GM12878 (cell line): ENCODE measurements at regions not wholly inside any gene's neighbourhood (a gene's known extent, or its start where the extent isn't known, plus 50 kb on each side); places are given as distances from the start of the nearest gene placed in this dataset.

Experiments
- ATAC-seq: fragments of 200-7000 bp; cut with Tn5 transposase; 3 replicates; pipeline ENCODE4 v1.9.1; 2020; ENCODE audit warnings: mild to moderate bottlenecking, moderate library complexity
- BruUV-seq: library from RNA; stranded (reverse); fragments of 400-500 nt; replicated peaks from 2 replicates; lab custom pipeline; 2021; lab: Mats Ljungman, UMichigan
- CTCF ChIA-PET: fragments of 300-600 bp; sonication (Branson Sonifier 250); formaldehyde crosslinking; extraction: SDS; loops from one replicate; lab custom pipeline; 2021; ENCODE audit warnings: inconsistent platforms; lab: Yijun Ruan, JAX
- POLR2A ChIA-PET: fragments of 350-600 bp; formaldehyde crosslinking; extraction: SDS; loops from one replicate; lab custom pipeline; 2021; ENCODE audit warnings: inconsistent platforms; lab: Charles Lee
- RAD21 ChIA-PET: fragments of 300-600 bp; sonication (Branson Sonifier 250); formaldehyde crosslinking; loops from one replicate; lab custom pipeline; 2023; ENCODE audit warnings: antibody characterized with exemption; ENCODE audit not compliant: unreplicated experiment; lab: Charles Lee
- SMC1A ChIA-PET: fragments of 300-600 bp; sonication (Branson Sonifier 250); formaldehyde crosslinking; loops from one replicate; lab custom pipeline; 2023; ENCODE audit not compliant: unreplicated experiment, uncharacterized antibody; lab: Charles Lee
- DNase-seq: peaks from one replicate; pipeline ENCODE4 v3.0.0-alpha.2; 2011; ENCODE audit warnings: low read depth, low spot score
- FAIRE-seq: peaks from 3 replicates; lab custom pipeline; 2011; peaks lifted over from hg19 to GRCh38; lab: Jason Lieb, UNC
- H2AFZ ChIP-seq: 2 replicates; pipeline ENCODE4 v1.6.0; 2011; ENCODE audit warnings: low read depth, low read length, control low read depth; ENCODE audit not compliant: control insufficient read depth
- H3K27ac ChIP-seq: 2 replicates; pipeline ENCODE4 v1.5.1; 2011; ENCODE audit warnings: control low read depth; ENCODE audit not compliant: control insufficient read depth, insufficient read depth
- H3K27me3 ChIP-seq, 2 experiments: replicated peaks in 1 of 2; 2 replicates each; pipeline versions ENCODE4 v1.6.0 to v1.6.1; 2011; ENCODE audit warnings: low read length in 1 of 2; ENCODE audit not compliant: control insufficient read depth in 2 of 2, insufficient read depth in 2 of 2
- H3K36me3 ChIP-seq, 2 experiments: 2 replicates each; pipeline ENCODE4 v1.5.1; 2011; ENCODE audit warnings: low read length in 1 of 2; ENCODE audit not compliant: control insufficient read depth in 2 of 2, insufficient read depth in 2 of 2
- H3K4me1 ChIP-seq: 2 replicates; pipeline ENCODE4 v1.6.1; 2011; ENCODE audit warnings: mild to moderate bottlenecking, low read length, moderate library complexity, mixed read lengths; ENCODE audit not compliant: control insufficient read depth, insufficient read depth
- H3K4me2 ChIP-seq: 2 replicates; pipeline ENCODE4 v1.6.0; 2011; ENCODE audit warnings: control low read depth; ENCODE audit not compliant: control insufficient read depth, insufficient read depth
- H3K4me3 ChIP-seq: fragments of 200-600 bp; sonication (generic); 2 replicates; pipeline ENCODE4 v1.5.1; 2016
- H3K79me2 ChIP-seq: 2 replicates; pipeline ENCODE4 v1.6.0; 2011; ENCODE audit warnings: low read length; ENCODE audit not compliant: control insufficient read depth, insufficient read depth
- H3K9ac ChIP-seq: 2 replicates; pipeline ENCODE4 v1.8.0; 2011; ENCODE audit warnings: low read length, control low read depth, mixed read lengths; ENCODE audit not compliant: control insufficient read depth, insufficient read depth
- H3K9me3 ChIP-seq: replicated peaks from 3 replicates; pipeline ENCODE4 v1.5.1; 2011; ENCODE audit warnings: mild to moderate bottlenecking, low read length; ENCODE audit not compliant: control insufficient read depth, insufficient read depth
- H4K20me1 ChIP-seq: 2 replicates; pipeline ENCODE4 v1.6.0; 2011; ENCODE audit not compliant: control insufficient read depth, insufficient read depth
- ATF2 ChIP-seq: IDR thresholded peaks from 2 replicates; pipeline ENCODE4 v1.6.1; 2012; ENCODE audit warnings: low read length, inconsistent platforms
- CHD1 ChIP-seq: IDR thresholded peaks from 2 replicates; pipeline ENCODE4 v1.6.1; 2012; ENCODE audit warnings: low read depth, low read length, improper control_type of control experiment
- EED ChIP-seq: sonication (generic); IDR thresholded peaks from 2 replicates; pipeline ENCODE4 v1.6.1; 2016; ENCODE audit warnings: antibody characterized with exemption, low read depth
- MEF2A ChIP-seq: IDR thresholded peaks from 2 replicates; pipeline ENCODE4 v1.6.1; 2011; ENCODE audit warnings: low read depth, mild to moderate bottlenecking, low read length, moderate library complexity; ENCODE audit not compliant: insufficient read depth
- MYB ChIP-seq: fragments of 150-350 bp; IDR thresholded peaks from 2 replicates; pipeline ENCODE4 v1.6.1; 2014; ENCODE audit warnings: mild to moderate bottlenecking, low read depth, low read length, borderline replicate concordance
- NFYA ChIP-seq: IDR thresholded peaks from 2 replicates; pipeline ENCODE4 v1.6.1; 2011; ENCODE audit warnings: low read depth, mild to moderate bottlenecking, low read length, improper control_type of control experiment, borderline replicate concordance
- POLR2A ChIP-seq: IDR thresholded peaks from 2 replicates; pipeline ENCODE4 v1.6.1; 2011; ENCODE audit warnings: low read depth, mild to moderate bottlenecking, low read length
- POLR2AphosphoS2 ChIP-seq: IDR thresholded peaks from 2 replicates; pipeline ENCODE4 v1.6.1; 2011; ENCODE audit warnings: low read depth, mild to moderate bottlenecking, low read length, improper control_type of control experiment, moderate library complexity
- PRDM15 ChIP-seq: fragments of 450-650 bp; formaldehyde crosslinking; IDR thresholded peaks from 2 replicates; pipeline ENCODE4 v1.4.0; 2020; ENCODE audit warnings: mild to moderate bottlenecking, moderate library complexity
- RELB ChIP-seq: fragments of 450-650 bp; IDR thresholded peaks from 2 replicates; pipeline ENCODE4 v1.6.1; 2017; ENCODE audit warnings: low read depth, mild to moderate bottlenecking, moderate library complexity
- RUNX3 ChIP-seq: IDR thresholded peaks from 2 replicates; pipeline ENCODE4 v1.6.1; 2012; ENCODE audit warnings: low read length, inconsistent platforms
- WGBS: methylation state at CpG from one replicate; pipeline ENCODE4 v1.1.6; 2016; ENCODE audit warnings: low lambda C conversion rate; ENCODE audit not compliant: insufficient replicate concordance, insufficient coverage; ENCODE audit errors: missing lambda C conversion rate; 5-methylcytosine and 5-hydroxymethylcytosine counted together
- in situ Hi-C: fragments of 300-500 bp; cut with MboI; formaldehyde crosslinking; loops from 9 replicates; pipeline ENCODE4 v1.14.3; 2018; ENCODE audit warnings: mixed read lengths
- intact Hi-C: fragments of 100-400 bp; cut with micrococcal nuclease; formaldehyde crosslinking; loops from one replicate; pipeline ENCODE4 v1.14.2; 2022; ENCODE audit not compliant: unreplicated experiment

- Histone ChIP-seq H2AFZ (no peak overlapping the region), H3K4me1 (no peaks in the 10 kb centered on the region), H3K9me3 (no peaks in the 10 kb centered on the region), H3K4me2 (no peak overlapping the region), H3K4me3 (no peak overlapping the region), H3K9ac (no peak overlapping the region), H3K79me2 (no peaks in the 10 kb centered on the region), H3K27ac (no peak overlapping the region), H3K27me3 (no peaks in the 10 kb centered on the region), H4K20me1 (no peaks in the 10 kb centered on the region), H3K36me3 (no peaks in the 10 kb centered on the region)
- ATAC-seq (no peak), DNase-seq (no peak), FAIRE-seq (no peak)
- in situ Hi-C loops (no loop called here), intact Hi-C loops (no loop called here)
- RAD21 ChIA-PET: no interaction called here
- 61% methylated on average over 6 of the region's 6 CpGs for WGBS
- CTCF ChIA-PET: no interaction called here
- TF ChIP-seq PRDM15: no peak
- no peak for TF ChIP-seq CHD1
- no peak for TF ChIP-seq POLR2A
- no peak for TF ChIP-seq ATF2
- no peak for TF ChIP-seq RUNX3
- TF ChIP-seq MYB: no peak
- TF ChIP-seq EED: no peak
- no peak for TF ChIP-seq NFYA
- TF ChIP-seq POLR2AphosphoS2: no peak
- TF ChIP-seq MEF2A: no peak
- no peak for TF ChIP-seq RELB
- BruUV-seq: no TSS peak
- SMC1A ChIA-PET: no interaction called here
- POLR2A ChIA-PET: no interaction called here
Observed at GRCh38 chr7:3138997-3139396, 95.3 kb upstream of the CARD11 start.
